ENCODE measurements at regions not wholly inside any gene's neighbourhood (a gene's known extent, or its start where the extent isn't known, plus 50 kb on each side); places are given as distances from the start of the nearest gene placed in this dataset.

DNA sequence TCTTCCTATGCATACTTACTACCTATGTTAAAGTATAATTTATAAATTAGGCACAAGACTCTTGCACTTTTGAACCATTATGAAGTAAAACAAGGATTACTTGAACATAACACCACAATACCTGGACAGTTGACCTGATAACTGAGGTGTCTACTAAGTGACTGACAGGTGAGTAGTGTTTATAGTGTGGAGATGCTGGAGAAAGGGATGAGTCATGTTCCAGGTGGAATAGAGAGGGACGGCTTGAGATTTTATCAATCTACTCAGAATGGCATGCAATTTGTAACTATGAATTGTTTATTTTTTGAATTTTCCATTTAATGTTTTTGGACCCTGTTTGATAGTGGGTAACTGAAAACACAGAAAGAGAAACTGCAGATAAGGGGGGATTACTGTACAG lies 287.6 kb downstream of the MAP2K6 start:
- Histone ChIP-seq H3K4me2 (no peak overlapping the region), H3K4me1 (no peaks in the 10 kb centered on the region), H3K36me3 (no peaks in the 10 kb centered on the region), H3K9ac (no peak overlapping the region), H4K20me1 (no peaks in the 10 kb centered on the region), H3K27ac (no peak overlapping the region), H3K27me3 (no peaks in the 10 kb centered on the region), H3K4me3 (no peak overlapping the region), H3K9me3 (peaks cover 43% of the 10 kb centered on the region)
- TF ChIP-seq Cebpa-rat (IDR thresholded peaks at IDR 0.05): no peak

DNA sequence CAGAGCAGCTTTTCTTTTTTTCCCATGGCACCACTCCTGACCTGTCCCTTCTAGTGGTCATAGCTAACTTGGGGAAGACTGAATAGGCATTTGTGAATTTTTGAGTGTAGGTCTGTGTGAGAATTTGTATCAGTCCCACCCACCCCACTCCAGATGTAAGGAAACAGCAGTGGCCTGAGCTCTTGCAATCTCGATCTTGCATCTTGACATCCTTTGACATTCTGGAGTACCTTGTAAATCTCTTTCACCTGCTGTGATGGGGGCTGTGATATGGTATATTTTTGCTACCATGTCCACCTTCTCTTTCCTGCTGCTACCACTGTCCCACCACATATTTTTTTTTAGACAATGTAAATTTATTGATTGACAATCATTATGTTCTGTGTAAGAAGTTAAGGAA lies 289.3 kb downstream of the MAP2K6 start:
- peaks cover 32% of the 10 kb centered on the region for H3K9me3 ChIP-seq
- H3K4me1 ChIP-seq: no peaks in the 10 kb centered on the region
- no peak overlapping the region for H3K4me3 ChIP-seq
- H3K27ac ChIP-seq: no peak overlapping the region
- no peaks in the 10 kb centered on the region for H3K36me3 ChIP-seq
- no peaks in the 10 kb centered on the region for H4K20me1 ChIP-seq
- H3K9ac ChIP-seq: no peak overlapping the region
- H3K4me2 ChIP-seq: no peak overlapping the region
- no peak for TF ChIP-seq Cebpa-rat (IDR thresholded peaks at IDR 0.05)
- no peaks in the 10 kb centered on the region for H3K27me3 ChIP-seq

DNA sequence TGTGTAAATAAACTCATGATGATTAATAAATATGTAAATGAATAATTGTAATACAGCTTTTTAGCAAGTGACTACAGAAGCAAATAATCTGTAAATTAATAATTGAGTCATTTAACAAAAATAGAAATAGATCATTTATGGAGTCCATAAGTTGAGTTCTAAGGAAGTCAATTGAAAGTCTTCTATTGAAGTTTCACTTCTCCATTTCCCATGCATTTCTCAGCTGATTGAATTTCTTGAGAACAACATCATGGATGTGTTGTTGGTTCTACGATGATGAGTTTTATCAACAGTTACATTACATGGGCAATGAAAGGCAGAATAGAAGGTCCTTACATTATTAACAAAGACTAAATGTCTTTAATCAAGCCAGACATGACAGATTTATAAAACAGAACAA lies 290.4 kb downstream of the MAP2K6 start:
- Histone ChIP-seq H3K36me3 (no peaks in the 10 kb centered on the region), H3K4me1 (no peaks in the 10 kb centered on the region), H3K9me3 (peaks cover 21% of the 10 kb centered on the region), H3K27me3 (no peaks in the 10 kb centered on the region), H3K9ac (no peak overlapping the region), H3K4me2 (no peak overlapping the region), H3K27ac (no peak overlapping the region), H4K20me1 (no peaks in the 10 kb centered on the region), H3K4me3 (no peak overlapping the region)
- TF ChIP-seq Cebpa-rat (IDR thresholded peaks at IDR 0.05): no peak

DNA sequence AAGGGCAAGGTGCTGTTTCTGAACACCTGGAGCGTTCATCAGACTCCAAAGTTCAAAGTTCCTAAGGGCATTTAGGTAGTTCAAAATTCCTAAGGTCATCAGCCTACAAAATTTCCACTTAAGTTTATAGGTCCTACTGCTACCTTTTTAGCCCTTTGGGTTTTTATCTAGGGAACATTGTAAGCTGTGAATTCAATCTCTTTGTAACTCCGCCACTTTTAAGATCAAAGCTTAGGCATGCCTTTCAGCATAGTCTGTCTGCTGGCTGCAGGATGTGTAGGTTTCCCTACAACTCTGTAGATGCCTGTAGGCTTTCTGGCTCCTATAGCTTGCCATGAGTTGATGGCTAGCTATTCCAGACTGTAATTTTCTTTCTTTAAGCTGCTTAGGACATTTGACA lies 291.6 kb downstream of the MAP2K6 start:
- Histone ChIP-seq H3K9me3 (peaks cover 10% of the 10 kb centered on the region), H3K4me1 (no peaks in the 10 kb centered on the region), H3K4me3 (no peak overlapping the region), H3K36me3 (no peaks in the 10 kb centered on the region), H4K20me1 (no peaks in the 10 kb centered on the region), H3K27ac (no peak overlapping the region), H3K27me3 (no peaks in the 10 kb centered on the region), H3K4me2 (no peak overlapping the region), H3K9ac (no peak overlapping the region)
- no peak for TF ChIP-seq Cebpa-rat (IDR thresholded peaks at IDR 0.05)

DNA sequence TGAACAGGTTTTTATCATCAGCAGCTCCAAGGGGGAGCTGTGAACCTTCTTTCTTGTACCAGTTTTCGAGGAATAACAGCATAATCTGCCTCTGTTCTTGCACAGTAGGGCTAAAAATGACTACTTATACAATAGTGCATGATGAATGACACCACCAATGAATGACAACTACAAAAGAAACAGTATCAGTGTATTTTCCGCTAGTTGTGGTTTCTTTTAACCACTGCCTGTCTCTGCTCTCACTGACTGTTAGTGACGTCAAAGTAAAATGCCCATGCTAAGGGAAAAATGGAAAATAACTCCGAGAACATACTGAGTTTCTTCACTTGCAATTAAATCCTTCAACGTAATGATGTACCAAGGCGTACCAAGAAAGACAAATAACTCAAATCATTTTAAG lies 294.9 kb downstream of the MAP2K6 start:
- Histone ChIP-seq H3K4me1 (0 out of 2 replicates have a peak, but pooled peaks cover 5% of the 10 kb centered on the region), H4K20me1 (no peaks in the 10 kb centered on the region), H3K9me3 (peaks cover 6% of the 10 kb centered on the region), H3K4me2 (no peak overlapping the region), H3K9ac (no peak overlapping the region), H3K36me3 (no peaks in the 10 kb centered on the region), H3K27me3 (no peaks in the 10 kb centered on the region), H3K4me3 (no peak overlapping the region), H3K27ac (no peak overlapping the region)
- no peak for TF ChIP-seq Cebpa-rat (IDR thresholded peaks at IDR 0.05)

DNA sequence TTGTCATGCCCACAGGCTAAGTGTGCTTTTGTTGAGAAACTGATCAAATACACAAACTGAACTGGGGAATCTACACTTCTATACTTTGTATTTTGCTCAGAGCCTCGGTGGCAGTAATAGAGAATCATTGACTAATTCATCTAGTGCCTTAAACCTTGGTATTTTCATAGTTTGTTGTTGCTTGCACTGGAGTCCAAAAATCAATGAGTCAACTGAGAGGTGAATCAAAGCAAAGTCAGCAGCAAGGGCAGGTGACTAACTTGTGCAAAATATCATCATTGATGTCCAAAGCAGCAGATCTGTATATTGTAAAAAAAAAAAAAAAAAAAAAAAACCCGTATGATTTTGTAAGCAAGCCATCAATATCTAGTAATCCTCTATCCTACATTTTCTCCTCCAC lies 296.4 kb downstream of the MAP2K6 start:
- Histone ChIP-seq H3K27ac (no peak overlapping the region), H3K36me3 (no peaks in the 10 kb centered on the region), H3K4me2 (no peak overlapping the region)

DNA sequence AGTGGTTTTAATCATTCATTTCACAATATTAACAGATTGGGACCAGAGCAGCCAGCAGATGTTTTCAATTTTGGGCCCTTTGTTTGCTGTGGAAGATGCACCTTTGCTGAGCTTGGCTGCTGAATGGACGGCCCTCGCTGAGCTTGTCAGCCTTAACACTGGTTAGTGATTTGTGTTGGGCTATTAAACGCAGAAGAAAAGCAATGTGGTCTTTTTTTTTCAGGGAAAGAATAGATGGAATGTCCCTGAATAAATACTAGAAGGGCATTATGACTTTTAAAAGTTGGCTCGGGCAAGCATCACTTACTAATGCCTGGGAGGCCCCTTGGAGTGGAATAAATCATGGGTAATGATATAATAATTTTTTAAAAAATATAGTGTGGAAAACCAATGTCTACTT lies 297.0 kb downstream of the MAP2K6 start:
- Histone ChIP-seq H4K20me1 (no peaks in the 10 kb centered on the region), H3K9me3 (peaks cover 6% of the 10 kb centered on the region), H3K4me2 (no peak overlapping the region), H3K4me3 (no peak overlapping the region), H3K9ac (no peak overlapping the region), H3K4me1 (0 out of 2 replicates have a peak, but pooled peaks cover 5% of the 10 kb centered on the region), H3K36me3 (no peaks in the 10 kb centered on the region), H3K27me3 (no peaks in the 10 kb centered on the region), H3K27ac (no peak overlapping the region)
- no peak for TF ChIP-seq Cebpa-rat (IDR thresholded peaks at IDR 0.05)

More for the DNA sequence above, 296.4 kb downstream of the MAP2K6 start:
- TF ChIP-seq Cebpa-rat (IDR thresholded peaks at IDR 0.05): no peak
- Histone ChIP-seq H3K9ac (no peak overlapping the region), H3K9me3 (peaks cover 6% of the 10 kb centered on the region), H3K27me3 (no peaks in the 10 kb centered on the region), H4K20me1 (no peaks in the 10 kb centered on the region), H3K4me3 (no peak overlapping the region), H3K4me1 (0 out of 2 replicates have a peak, but pooled peaks cover 5% of the 10 kb centered on the region)

DNA sequence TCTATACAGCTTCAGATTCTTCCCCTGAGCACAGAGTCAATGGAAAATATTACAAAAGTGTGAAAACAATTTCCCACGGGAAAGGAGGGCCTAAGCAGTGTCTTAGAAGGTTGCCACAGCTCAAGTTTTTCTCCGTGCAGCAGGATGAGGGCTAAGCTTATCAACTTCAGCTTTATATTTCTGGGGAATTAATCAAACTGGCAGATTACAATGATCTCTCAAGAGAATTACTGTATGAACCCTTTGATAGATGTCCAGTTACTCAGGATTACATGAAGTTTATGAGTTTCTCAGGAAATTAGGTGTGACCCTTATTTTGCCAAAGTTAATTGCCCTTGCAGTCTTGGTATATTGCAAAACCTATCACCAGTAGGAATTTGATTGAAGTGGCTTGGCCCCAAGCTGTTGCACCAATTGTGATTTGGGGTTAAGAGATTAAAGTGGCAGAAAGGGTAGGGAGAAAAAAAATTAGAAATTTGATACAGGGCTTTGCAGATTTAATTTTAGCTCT lies 298.4 kb downstream of the MAP2K6 start:
- Histone ChIP-seq H3K9ac (no peak overlapping the region), H3K4me2 (no peak overlapping the region), H3K27ac (no peak overlapping the region), H4K20me1 (no peaks in the 10 kb centered on the region), H3K36me3 (no peaks in the 10 kb centered on the region), H3K9me3 (no peaks in the 10 kb centered on the region), H3K27me3 (no peaks in the 10 kb centered on the region), H3K4me3 (no peak overlapping the region), H3K4me1 (0 out of 2 replicates have a peak, but pooled peaks cover 5% of the 10 kb centered on the region)
- TF ChIP-seq Cebpa-rat (IDR thresholded peaks at IDR 0.05): no peak

DNA sequence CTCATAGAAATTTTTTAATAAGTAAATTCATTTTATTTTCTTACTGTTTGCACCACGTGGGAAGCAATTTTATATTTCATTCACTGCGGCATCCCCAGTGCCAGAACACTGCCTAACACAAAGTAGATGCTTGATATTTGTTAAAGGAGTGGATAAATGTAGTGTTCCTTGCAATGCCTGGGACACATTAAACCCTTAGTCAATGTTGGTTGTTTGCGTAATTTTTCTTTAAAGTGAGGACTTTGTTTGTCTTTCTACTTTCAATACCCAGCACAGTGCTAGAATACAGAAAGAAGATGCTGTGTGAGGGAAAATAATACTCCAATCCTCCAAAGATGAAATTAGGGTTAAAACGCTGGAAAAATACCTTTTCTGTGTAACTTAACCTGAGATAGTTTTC lies 299.3 kb downstream of the MAP2K6 start:
- TF ChIP-seq Cebpa-rat (IDR thresholded peaks at IDR 0.05): no peak
- no peaks in the 10 kb centered on the region for H3K9me3 ChIP-seq
- H3K9ac ChIP-seq: no peak overlapping the region
- H4K20me1 ChIP-seq: no peaks in the 10 kb centered on the region
- H3K4me2 ChIP-seq: no peak overlapping the region
- no peak overlapping the region for H3K27ac ChIP-seq
- H3K4me3 ChIP-seq: no peak overlapping the region
- no peaks in the 10 kb centered on the region for H3K27me3 ChIP-seq
- 0 out of 2 replicates have a peak, but pooled peaks cover 5% of the 10 kb centered on the region for H3K4me1 ChIP-seq
- H3K36me3 ChIP-seq: no peaks in the 10 kb centered on the region

DNA sequence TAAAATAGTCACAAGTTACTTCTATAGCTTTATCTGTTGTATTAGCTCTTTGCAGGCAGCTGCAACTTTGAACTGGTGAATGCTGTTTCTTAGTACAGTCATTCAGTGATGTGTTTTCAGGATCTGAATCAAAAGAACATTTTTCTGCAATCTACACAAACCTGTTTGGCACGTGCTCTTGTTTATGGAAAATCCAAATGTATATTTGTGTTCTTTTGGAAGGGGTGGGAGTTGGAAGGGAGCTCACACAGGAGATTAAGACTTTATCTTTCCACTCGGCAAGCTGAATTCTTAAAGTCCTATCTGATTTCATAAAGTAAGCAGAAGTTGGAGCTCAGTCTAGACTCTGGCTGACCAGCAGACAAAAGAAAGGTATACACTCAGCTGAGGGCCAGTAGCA lies 300.2 kb downstream of the MAP2K6 start:
- Histone ChIP-seq H3K9ac (no peak overlapping the region), H3K4me3 (no peak overlapping the region), H3K36me3 (no peaks in the 10 kb centered on the region), H3K27me3 (no peaks in the 10 kb centered on the region), H3K4me2 (no peak overlapping the region), H3K4me1 (0 out of 2 replicates have a peak, but pooled peaks cover 5% of the 10 kb centered on the region), H3K9me3 (no peaks in the 10 kb centered on the region), H3K27ac (no peak overlapping the region), H4K20me1 (no peaks in the 10 kb centered on the region)
- no peak for TF ChIP-seq Cebpa-rat (IDR thresholded peaks at IDR 0.05)

DNA sequence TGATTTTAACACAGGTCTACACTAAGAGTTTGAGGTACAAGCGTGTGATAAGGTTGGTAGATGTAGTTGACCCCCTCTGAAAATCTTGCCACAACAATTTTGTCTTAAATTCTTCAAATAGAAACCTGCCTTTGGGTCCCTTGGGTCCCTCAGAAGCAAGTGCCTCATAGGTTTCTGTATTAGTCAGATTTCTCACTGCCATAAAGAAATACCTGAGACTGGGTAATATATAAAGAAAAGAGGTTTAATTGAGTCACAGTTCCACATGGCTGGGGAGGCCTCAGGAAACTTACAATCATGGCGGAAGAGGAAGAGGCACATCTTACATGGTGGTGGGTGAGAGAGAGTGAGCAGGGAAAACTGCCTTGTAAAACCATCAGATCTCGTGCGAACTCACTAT lies 301.2 kb downstream of the MAP2K6 start:
- Histone ChIP-seq H3K36me3 (no peaks in the 10 kb centered on the region), H3K27ac (no peak overlapping the region), H3K27me3 (no peaks in the 10 kb centered on the region), H3K4me3 (no peak overlapping the region), H3K4me2 (no peak overlapping the region), H3K4me1 (0 out of 2 replicates have a peak, but pooled peaks cover 5% of the 10 kb centered on the region), H3K9me3 (no peaks in the 10 kb centered on the region), H4K20me1 (no peaks in the 10 kb centered on the region), H3K9ac (no peak overlapping the region)
- TF ChIP-seq Cebpa-rat (IDR thresholded peaks at IDR 0.05): no peak
